OCI-LY3 (cell line): ENCODE measurements at regions not wholly inside any gene's neighbourhood (a gene's known extent, or its start where the extent isn't known, plus 50 kb on each side); places are given as distances from the start of the nearest gene placed in this dataset.

Experiments
- H2AFZ ChIP-seq: fragments of 200-600, 300-600 bp; shearing (Covaris generic); 2 replicates; pipeline ENCODE4 v1.6.0; 2014; ENCODE audit warnings: antibody characterized with exemption, low read depth, low read length
- H3K27ac ChIP-seq: fragments of 200-600, 300-600 bp; sonication (generic); 2 replicates; pipeline ENCODE4 v1.5.1; 2014; ENCODE audit warnings: mild to moderate bottlenecking, low read length, moderate library complexity, mixed read lengths
- H3K27me3 ChIP-seq: fragments of 200-600, 300-600 bp; sonication (generic); 2 replicates; pipeline ENCODE4 v1.6.1; 2014; ENCODE audit warnings: low read depth, low read length, mixed read lengths
- H3K36me3 ChIP-seq: fragments of 200-600, 300-600 bp; sonication (generic); replicated peaks from 2 replicates; pipeline ENCODE3; 2014; ENCODE audit warnings: low read depth, low read length, mixed read lengths
- H3K4me1 ChIP-seq: fragments of 300-600, 200-600 bp; sonication (generic); 2 replicates; pipeline ENCODE4 v1.6.1; 2014; ENCODE audit warnings: low read length, mixed read lengths
- H3K4me2 ChIP-seq: fragments of 200-600, 300-600 bp; sonication (generic); 2 replicates; pipeline ENCODE4 v1.6.1; 2014; ENCODE audit warnings: low read length, mixed read lengths
- H3K4me3 ChIP-seq: fragments of 300-600, 200-600 bp; sonication (generic); 2 replicates; pipeline ENCODE4 v1.5.1; 2014; ENCODE audit warnings: antibody characterized with exemption, mild to moderate bottlenecking, low read length, moderate library complexity
- H3K79me2 ChIP-seq: fragments of 300-600, 200-600 bp; shearing (Covaris generic); 2 replicates; pipeline ENCODE4 v1.6.1; 2014; ENCODE audit warnings: mild to moderate bottlenecking, low read length, mixed read lengths
- H3K9ac ChIP-seq: fragments of 300-600, 200-600 bp; shearing (Covaris generic); 2 replicates; pipeline ENCODE4 v1.6.0; 2014; ENCODE audit warnings: mild to moderate bottlenecking, low read length, moderate library complexity
- H3K9me3 ChIP-seq: fragments of 200-600, 300-600 bp; shearing (Covaris generic); 2 replicates; pipeline ENCODE4 v1.6.1; 2014; ENCODE audit warnings: low read length, mixed read lengths; ENCODE audit not compliant: insufficient read depth
- H4K20me1 ChIP-seq: fragments of 200-600, 300-600 bp; sonication (generic); 2 replicates; pipeline ENCODE4 v1.6.1; 2016; ENCODE audit warnings: low read length, mixed read lengths; ENCODE audit not compliant: insufficient read depth
- EZH2phosphoT487 ChIP-seq: fragments of 200-600 bp; shearing (Covaris generic); IDR thresholded peaks from 2 replicates; pipeline ENCODE4 v1.6.1; 2018; ENCODE audit warnings: antibody characterized with exemption, mixed run types, low read depth
- TF ChIP-seq, protein P1 (sequence below): fragments of 200-600, 300-600 bp; sonication (generic); IDR thresholded peaks from 2 replicates; pipeline ENCODE4 v1.5.1; 2014; ENCODE audit warnings: antibody characterized with exemption, low read length, low read depth

DNA sequence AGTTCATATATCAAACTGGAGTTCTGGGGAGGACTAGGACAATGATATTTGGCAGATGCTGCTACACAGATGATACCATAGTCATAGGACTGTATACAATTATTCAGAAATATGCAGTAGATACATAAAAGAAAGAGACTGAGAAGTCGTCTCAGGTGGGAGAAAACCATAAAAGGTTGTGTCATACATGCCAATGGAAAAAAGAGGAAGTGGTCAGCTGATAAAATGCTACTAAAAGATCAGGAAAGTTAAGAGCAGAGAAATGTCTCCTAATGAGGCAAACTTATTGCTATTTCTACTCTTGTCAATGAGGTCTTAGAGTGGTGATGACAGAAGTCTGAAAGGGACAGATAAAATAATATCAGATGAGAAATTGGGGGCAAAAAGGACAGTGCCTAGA is 407.6 kb downstream of the COL12A1 start:
- TF ChIP-seq, protein P1, sequence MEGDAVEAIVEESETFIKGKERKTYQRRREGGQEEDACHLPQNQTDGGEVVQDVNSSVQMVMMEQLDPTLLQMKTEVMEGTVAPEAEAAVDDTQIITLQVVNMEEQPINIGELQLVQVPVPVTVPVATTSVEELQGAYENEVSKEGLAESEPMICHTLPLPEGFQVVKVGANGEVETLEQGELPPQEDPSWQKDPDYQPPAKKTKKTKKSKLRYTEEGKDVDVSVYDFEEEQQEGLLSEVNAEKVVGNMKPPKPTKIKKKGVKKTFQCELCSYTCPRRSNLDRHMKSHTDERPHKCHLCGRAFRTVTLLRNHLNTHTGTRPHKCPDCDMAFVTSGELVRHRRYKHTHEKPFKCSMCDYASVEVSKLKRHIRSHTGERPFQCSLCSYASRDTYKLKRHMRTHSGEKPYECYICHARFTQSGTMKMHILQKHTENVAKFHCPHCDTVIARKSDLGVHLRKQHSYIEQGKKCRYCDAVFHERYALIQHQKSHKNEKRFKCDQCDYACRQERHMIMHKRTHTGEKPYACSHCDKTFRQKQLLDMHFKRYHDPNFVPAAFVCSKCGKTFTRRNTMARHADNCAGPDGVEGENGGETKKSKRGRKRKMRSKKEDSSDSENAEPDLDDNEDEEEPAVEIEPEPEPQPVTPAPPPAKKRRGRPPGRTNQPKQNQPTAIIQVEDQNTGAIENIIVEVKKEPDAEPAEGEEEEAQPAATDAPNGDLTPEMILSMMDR: no peak
- no peak for TF ChIP-seq EZH2phosphoT487
- Histone ChIP-seq H3K79me2 (no peaks in the 10 kb centered on the region), H3K36me3 (no peaks in the 10 kb centered on the region), H4K20me1 (no peaks in the 10 kb centered on the region), H3K4me3 (no peak overlapping the region), H3K9ac (no peak overlapping the region), H3K4me1 (no peaks in the 10 kb centered on the region), H3K27me3 (no peaks in the 10 kb centered on the region), H3K4me2 (no peak overlapping the region), H2AFZ (no peak overlapping the region), H3K27ac (no peak overlapping the region), H3K9me3 (peaks cover 13% of the 10 kb centered on the region)

DNA sequence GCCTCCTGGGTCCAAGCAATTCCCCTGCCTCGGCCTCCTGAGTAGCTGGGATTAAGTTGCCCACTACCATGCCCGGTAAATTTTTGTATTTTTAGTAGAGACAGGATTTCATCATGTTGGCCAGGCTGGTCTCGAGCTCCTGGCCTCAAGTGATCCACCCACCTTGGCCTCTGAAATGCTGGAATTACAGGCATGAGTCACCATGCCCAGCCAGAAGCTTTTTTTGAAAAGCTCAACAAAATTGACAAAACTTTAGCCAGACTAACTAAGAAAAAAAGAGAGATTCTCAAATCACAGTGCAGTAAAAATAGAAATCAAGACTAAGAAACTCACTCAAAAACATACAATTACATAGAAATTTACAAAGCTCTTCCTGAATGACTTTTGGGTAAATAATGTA is 420.6 kb downstream of the COL12A1 start:
- TF ChIP-seq EZH2phosphoT487: no peak
- TF ChIP-seq, protein P1: no peak
- no peaks in the 10 kb centered on the region for H3K36me3 ChIP-seq
- no peak overlapping the region for H3K4me3 ChIP-seq
- no peak overlapping the region for H3K27ac ChIP-seq
- H3K9me3 ChIP-seq: no peaks in the 10 kb centered on the region
- no peaks in the 10 kb centered on the region for H3K27me3 ChIP-seq
- no peak overlapping the region for H3K9ac ChIP-seq
- no peaks in the 10 kb centered on the region for H3K4me1 ChIP-seq
- H3K79me2 ChIP-seq: no peaks in the 10 kb centered on the region
- H3K4me2 ChIP-seq: no peak overlapping the region
- H4K20me1 ChIP-seq: no peaks in the 10 kb centered on the region
- no peak overlapping the region for H2AFZ ChIP-seq

DNA sequence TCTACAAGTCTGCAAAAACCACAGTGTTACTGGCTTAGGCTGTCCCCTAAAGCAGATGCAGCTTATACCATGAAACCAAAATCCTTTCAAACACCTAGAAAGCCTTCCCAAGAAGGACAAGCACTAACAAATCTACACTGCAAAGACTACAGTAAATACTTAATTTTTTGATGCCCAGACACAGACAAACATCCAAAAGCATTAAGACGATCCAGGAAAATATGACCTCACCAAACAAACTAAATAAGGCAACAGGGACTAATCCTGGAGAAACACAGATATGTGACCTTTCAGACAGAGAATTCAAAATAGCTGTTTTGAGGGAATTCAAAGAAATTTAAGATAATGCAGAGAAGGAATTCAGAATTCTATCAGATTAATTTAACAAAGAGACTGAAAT is 423.5 kb downstream of the COL12A1 start:
- Histone ChIP-seq H3K4me3 (no peak overlapping the region), H2AFZ (no peak overlapping the region), H3K27ac (no peak overlapping the region), H3K36me3 (no peaks in the 10 kb centered on the region), H3K9me3 (no peaks in the 10 kb centered on the region), H4K20me1 (no peaks in the 10 kb centered on the region), H3K79me2 (no peaks in the 10 kb centered on the region), H3K9ac (no peak overlapping the region), H3K4me1 (no peaks in the 10 kb centered on the region), H3K4me2 (no peak overlapping the region), H3K27me3 (no peaks in the 10 kb centered on the region)
- TF ChIP-seq EZH2phosphoT487: no peak
- TF ChIP-seq, protein P1: no peak

DNA sequence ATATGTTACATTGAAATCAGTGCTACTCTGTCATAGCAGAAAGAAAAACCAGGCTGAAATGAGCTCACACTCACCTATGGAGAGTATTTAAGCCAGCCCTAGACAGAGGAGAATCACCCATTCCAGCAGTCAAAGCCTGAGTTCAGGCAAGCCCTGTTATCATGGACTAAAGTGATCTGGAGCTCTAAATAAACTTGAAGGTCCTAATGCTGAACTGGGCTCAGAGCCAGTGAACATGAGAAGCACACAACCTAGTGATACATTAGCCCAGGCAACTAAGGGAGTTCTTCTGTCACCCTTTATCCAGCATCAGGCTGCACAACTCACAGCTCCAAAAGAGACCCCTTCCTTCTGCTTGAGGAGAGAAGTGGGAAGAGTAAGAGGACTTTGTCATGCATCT is 425.0 kb downstream of the COL12A1 start:
- TF ChIP-seq, protein P1: no peak
- TF ChIP-seq EZH2phosphoT487: no peak
- Histone ChIP-seq H2AFZ (no peak overlapping the region), H3K27ac (no peak overlapping the region), H3K9ac (no peak overlapping the region), H3K4me1 (no peaks in the 10 kb centered on the region), H3K27me3 (no peaks in the 10 kb centered on the region), H4K20me1 (no peaks in the 10 kb centered on the region), H3K4me2 (no peak overlapping the region), H3K79me2 (no peaks in the 10 kb centered on the region), H3K4me3 (no peak overlapping the region), H3K9me3 (no peaks in the 10 kb centered on the region), H3K36me3 (no peaks in the 10 kb centered on the region)
